Tibial nerve (tissue), 3 donors: ENCODE measurements at regions not wholly inside any gene's neighbourhood (a gene's known extent, or its start where the extent isn't known, plus 50 kb on each side); places are given as distances from the start of the nearest gene placed in this dataset.

Experiments used
- POLR2A ChIP-seq, 2 donors: fragments of 450-650 bp; IDR thresholded peaks; one replicate each; pipeline ENCODE4 v1.6.1; 2017; ENCODE audit warnings: antibody characterized with exemption in 2 of 2, mild to moderate bottlenecking in 2 of 2, moderate library complexity in 2 of 2
- TF ChIP-seq, protein P1 (sequence below), 5 experiments: fragments of 200-600 bp in 3 of 5; fragments of 450-650 bp in 2 of 5; sonication (generic) in 3 of 5; IDR thresholded peaks; one replicate each; pipeline ENCODE4 v1.5.1; 2016 to 2019; ENCODE audit warnings: antibody characterized with exemption in 5 of 5, mild to moderate bottlenecking in 3 of 5, moderate library complexity in 2 of 5

DNA sequence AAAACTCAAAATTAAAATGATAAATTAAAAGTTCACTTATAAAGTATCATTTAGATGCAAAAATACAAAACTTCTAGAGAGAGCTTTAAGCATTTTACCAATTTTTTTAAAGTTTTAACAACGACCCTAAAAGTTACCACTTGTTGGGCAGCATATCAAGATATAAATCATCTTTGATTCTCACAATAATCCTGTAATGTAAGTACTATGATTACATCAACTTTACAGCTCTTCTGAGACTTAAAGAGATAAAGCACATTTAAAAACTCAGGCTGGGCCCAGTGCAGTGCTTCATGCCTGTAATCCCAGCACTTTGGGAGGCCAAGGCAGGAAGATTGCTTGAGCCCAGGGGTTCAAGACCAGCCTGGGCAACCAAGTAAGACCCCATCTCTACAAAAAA lies 202.7 kb upstream of the GPC6 start:
- TF ChIP-seq, protein P1, sequence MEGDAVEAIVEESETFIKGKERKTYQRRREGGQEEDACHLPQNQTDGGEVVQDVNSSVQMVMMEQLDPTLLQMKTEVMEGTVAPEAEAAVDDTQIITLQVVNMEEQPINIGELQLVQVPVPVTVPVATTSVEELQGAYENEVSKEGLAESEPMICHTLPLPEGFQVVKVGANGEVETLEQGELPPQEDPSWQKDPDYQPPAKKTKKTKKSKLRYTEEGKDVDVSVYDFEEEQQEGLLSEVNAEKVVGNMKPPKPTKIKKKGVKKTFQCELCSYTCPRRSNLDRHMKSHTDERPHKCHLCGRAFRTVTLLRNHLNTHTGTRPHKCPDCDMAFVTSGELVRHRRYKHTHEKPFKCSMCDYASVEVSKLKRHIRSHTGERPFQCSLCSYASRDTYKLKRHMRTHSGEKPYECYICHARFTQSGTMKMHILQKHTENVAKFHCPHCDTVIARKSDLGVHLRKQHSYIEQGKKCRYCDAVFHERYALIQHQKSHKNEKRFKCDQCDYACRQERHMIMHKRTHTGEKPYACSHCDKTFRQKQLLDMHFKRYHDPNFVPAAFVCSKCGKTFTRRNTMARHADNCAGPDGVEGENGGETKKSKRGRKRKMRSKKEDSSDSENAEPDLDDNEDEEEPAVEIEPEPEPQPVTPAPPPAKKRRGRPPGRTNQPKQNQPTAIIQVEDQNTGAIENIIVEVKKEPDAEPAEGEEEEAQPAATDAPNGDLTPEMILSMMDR (IDR thresholded peaks at IDR 0.05): no peak
- no peak for TF ChIP-seq POLR2A (IDR thresholded peaks at IDR 0.05)
